ENCODE measurements at regions not wholly inside any gene's neighbourhood (a gene's known extent, or its start where the extent isn't known, plus 50 kb on each side); places are given as distances from the start of the nearest gene placed in this dataset.

DNA sequence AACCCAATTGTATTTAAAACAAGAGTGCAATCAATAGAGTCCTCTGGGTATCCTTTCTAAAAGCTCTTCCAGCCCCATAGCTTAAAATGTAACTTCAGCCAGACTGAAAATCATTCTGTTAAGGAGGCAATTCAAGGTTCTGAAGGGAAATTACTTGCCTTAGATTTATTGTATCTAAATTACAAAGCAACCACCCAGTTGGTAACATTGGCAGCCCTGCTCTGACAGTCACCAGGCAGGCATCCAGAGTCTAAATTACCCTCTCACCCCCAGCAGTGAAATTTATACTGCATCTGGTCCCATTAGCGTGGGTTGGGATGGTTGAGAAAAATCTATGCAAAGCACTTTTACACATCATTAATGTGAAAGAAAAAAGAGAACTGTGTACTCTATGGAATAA lies 514.7 kb downstream of the MTRR start:
- no peak for DNase-seq (ENCODE audit: low read depth, low spot score)

DNA sequence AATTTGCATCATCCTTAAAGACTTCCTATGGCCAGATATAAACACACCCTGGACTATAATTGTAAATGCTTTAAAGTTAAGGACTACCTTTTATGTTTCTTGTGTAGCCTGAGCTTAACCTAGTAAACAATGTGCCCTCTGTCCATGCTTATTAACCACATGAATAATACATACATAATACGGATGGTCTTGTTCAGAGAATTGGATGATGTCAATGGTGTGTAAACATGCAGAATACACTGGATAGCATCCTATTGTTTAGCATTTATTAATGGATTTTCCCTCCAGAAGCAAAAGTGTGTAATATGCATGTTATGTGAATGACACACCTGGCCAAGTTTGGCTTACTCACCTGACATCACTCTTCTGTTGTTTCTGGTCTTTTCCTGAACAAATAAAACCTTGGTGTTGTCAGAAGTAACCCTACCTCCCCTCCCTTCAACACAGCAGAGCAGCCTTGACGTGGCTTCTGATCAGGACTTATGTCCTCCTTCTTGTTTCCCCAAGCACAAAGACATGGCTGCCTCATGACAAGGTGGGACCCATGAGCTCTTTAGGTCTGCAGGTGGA lies 517.9 kb downstream of the MTRR start:
- POLR2A ChIA-PET: no interaction called here
- no peak overlapping the region for H3K27ac ChIP-seq (ENCODE audit: low read depth, low read length)

More for the DNA sequence above, 514.7 kb downstream of the MTRR start:
- Histone ChIP-seq H3K9me3 (ENCODE audit: control insufficient read depth, insufficient read depth, low read length) (no peaks in the 10 kb centered on the region), H3K4me3 (ENCODE audit: low read depth, low read length) (no peak overlapping the region), H3K27me3 (ENCODE audit: control insufficient read depth, insufficient read depth, low read length) (no peaks in the 10 kb centered on the region), H3K27ac (ENCODE audit: low read depth, low read length) (no peak overlapping the region)
- CTCF ChIA-PET: no interaction called here
- TF ChIP-seq, protein P1, sequence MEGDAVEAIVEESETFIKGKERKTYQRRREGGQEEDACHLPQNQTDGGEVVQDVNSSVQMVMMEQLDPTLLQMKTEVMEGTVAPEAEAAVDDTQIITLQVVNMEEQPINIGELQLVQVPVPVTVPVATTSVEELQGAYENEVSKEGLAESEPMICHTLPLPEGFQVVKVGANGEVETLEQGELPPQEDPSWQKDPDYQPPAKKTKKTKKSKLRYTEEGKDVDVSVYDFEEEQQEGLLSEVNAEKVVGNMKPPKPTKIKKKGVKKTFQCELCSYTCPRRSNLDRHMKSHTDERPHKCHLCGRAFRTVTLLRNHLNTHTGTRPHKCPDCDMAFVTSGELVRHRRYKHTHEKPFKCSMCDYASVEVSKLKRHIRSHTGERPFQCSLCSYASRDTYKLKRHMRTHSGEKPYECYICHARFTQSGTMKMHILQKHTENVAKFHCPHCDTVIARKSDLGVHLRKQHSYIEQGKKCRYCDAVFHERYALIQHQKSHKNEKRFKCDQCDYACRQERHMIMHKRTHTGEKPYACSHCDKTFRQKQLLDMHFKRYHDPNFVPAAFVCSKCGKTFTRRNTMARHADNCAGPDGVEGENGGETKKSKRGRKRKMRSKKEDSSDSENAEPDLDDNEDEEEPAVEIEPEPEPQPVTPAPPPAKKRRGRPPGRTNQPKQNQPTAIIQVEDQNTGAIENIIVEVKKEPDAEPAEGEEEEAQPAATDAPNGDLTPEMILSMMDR (IDR thresholded peaks at IDR 0.05; ENCODE audit: low read depth, low read length): no peak
- POLR2A ChIA-PET: no interaction called here

DNA sequence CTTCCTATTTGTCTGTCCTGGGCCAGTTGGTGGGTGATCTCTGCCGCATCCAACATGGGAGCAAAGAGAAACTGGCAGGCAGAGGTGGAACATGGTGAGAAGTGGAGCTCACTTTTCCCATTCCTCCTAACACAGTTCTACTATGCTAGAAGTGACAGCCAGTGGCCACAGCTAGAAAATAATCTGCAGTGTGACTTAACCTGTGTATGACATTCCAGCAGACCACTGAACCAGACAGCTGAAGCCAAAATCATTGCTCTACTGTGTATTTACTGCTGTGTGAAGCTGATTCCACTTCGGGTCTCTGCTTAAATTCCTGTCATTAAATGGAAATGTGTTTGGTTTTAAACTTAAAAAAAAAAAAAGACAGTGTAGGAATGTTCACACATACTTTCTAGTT lies 523.0 kb downstream of the MTRR start:
- H3K27me3 ChIP-seq (ENCODE audit: control insufficient read depth, insufficient read depth, low read length): no peaks in the 10 kb centered on the region
- ChIA-PET POLR2A (no interaction called here), CTCF (no interaction called here)
- no peaks in the 10 kb centered on the region for H3K9me3 ChIP-seq (ENCODE audit: control insufficient read depth, insufficient read depth, low read length)
- no peak overlapping the region for H3K4me3 ChIP-seq (ENCODE audit: low read depth, low read length)
- TF ChIP-seq, protein P1 (IDR thresholded peaks at IDR 0.05; ENCODE audit: low read depth, low read length): no peak
- no peak overlapping the region for H3K27ac ChIP-seq (ENCODE audit: low read depth, low read length)
- DNase-seq (ENCODE audit: low read depth, low spot score): no peak

More for the DNA sequence above, 517.9 kb downstream of the MTRR start:
- CTCF ChIA-PET: no interaction called here
- no peaks in the 10 kb centered on the region for H3K9me3 ChIP-seq (ENCODE audit: control insufficient read depth, insufficient read depth, low read length)
- no peaks in the 10 kb centered on the region for H3K27me3 ChIP-seq (ENCODE audit: control insufficient read depth, insufficient read depth, low read length)
- DNase-seq (ENCODE audit: low read depth, low spot score): no peak
- no peak overlapping the region for H3K4me3 ChIP-seq (ENCODE audit: low read depth, low read length)
- TF ChIP-seq, protein P1 (IDR thresholded peaks at IDR 0.05; ENCODE audit: low read depth, low read length): no peak

DNA sequence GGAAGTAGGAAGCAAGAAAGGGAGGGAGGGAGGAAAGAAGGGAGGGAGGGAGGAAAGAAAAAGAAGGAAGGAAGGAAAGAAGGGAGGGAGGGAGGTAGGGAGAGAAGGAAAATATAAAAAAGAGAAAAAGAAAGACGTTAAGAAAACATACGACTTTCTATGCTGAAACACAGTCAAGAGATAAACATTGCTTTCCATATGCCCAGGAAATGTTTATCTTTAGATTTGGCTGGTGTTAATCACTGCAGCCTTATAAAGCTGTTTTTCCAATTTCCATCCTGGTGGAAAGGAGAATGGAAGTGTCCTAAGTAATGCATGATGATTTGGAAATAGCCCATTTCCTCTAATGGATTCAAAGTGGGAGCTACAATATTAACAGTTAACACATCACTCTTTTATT lies 524.3 kb downstream of the MTRR start:
- no peak for DNase-seq (ENCODE audit: low read depth, low spot score)
- CTCF ChIA-PET: no interaction called here
- POLR2A ChIA-PET: interaction anchor here (0.6 kb wide), 1 partner anchor 9 kb away, joined by 4 read pairs; no protein-coding TSS in a partner anchor

DNA sequence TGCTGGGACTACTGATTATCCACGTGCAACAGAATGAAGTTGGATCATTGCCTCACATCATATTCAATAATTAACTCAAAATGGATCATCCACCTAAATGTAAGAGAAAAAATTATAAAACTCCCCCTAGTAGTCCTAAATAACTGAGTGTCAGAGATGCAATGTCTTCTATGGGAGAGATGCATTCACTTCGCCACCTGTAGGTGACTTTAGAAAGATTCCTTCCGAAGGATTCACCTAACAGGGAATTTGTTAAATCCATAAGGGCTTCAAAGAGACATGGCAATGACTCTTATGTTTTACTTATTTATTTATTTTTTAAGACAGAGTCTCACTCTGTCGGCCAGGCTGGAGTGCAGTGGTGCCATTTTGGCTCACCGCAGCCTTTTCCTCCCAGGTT lies 526.0 kb downstream of the MTRR start:
- ChIA-PET POLR2A (no interaction called here), CTCF (no interaction called here)
- no peak for DNase-seq (ENCODE audit: low read depth, low spot score)
- Histone ChIP-seq H3K27ac (ENCODE audit: low read depth, low read length) (no peak overlapping the region), H3K9me3 (ENCODE audit: control insufficient read depth, insufficient read depth, low read length) (no peaks in the 10 kb centered on the region), H3K27me3 (ENCODE audit: control insufficient read depth, insufficient read depth, low read length) (no peaks in the 10 kb centered on the region), H3K4me3 (ENCODE audit: low read depth, low read length) (no peak overlapping the region)
- TF ChIP-seq, protein P1 (IDR thresholded peaks at IDR 0.05; ENCODE audit: low read depth, low read length): no peak

More for the DNA sequence above, 524.3 kb downstream of the MTRR start:
- H3K9me3 ChIP-seq (ENCODE audit: control insufficient read depth, insufficient read depth, low read length): no peaks in the 10 kb centered on the region
- H3K27me3 ChIP-seq (ENCODE audit: control insufficient read depth, insufficient read depth, low read length): no peaks in the 10 kb centered on the region
- no peak overlapping the region for H3K27ac ChIP-seq (ENCODE audit: low read depth, low read length)
- TF ChIP-seq, protein P1 (IDR thresholded peaks at IDR 0.05; ENCODE audit: low read depth, low read length): no peak
- no peak overlapping the region for H3K4me3 ChIP-seq (ENCODE audit: low read depth, low read length)

All from AG04450 (cell line).